ENCODE measurements at regions not wholly inside any gene's neighbourhood (a gene's known extent, or its start where the extent isn't known, plus 50 kb on each side); places are given as distances from the start of the nearest gene placed in this dataset.
A peak's percentile ranks its signal among the peaks of the same experiment; 100 is the strongest.

DNA sequence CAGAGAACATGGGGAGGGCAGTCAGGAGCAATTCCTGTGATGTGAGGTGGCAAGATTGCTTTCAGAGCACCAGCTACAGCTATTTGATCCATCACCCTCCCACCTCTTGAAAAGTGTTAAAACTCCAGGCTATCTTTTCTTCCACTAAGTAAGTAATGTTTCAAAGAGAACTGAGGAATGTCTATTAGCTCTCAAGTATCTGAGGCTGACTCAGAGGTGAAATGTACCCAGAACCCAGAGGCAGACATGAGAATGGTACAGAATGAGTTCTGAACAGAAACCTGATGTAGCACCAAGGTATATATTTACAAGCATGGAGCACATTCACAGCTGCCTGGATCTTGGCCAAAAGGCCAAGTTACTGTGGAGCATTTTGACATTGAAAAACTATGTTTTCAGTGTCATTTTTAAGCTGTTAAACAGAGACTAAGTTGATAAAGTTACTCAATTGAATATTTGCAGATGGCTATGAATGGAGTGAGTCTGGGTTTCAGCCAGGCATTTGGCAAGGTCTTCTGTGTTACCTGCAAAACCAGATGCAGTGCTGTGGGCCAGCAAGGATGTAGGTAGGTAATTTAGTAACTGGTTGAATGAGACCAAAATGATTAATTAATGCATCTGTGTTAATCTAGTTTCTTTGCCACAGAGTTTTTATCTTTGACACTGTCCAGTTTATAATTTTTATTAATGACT, 227.7 kb upstream of the CD96 start:
- no peak for DNase-seq

DNA sequence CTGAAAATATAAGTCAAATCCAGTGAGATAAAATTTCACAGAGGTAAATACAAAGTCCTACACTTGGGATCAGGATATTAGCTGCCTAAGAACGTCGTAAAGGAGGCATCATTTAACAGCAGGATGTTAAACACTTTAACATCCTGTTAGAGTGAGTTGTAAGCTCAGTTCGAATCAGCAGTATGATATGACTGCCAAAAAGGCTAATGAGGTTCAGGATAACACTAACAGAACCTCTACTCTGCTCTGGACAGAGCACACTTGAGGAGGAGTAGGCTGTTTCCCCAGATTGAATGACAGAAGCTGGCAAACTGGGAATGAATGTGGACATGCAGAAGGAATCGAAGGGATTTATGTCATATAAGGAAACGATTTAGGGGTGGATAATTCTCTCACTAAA, 227.1 kb upstream of the CD96 start:
- no peak for DNase-seq

DNA sequence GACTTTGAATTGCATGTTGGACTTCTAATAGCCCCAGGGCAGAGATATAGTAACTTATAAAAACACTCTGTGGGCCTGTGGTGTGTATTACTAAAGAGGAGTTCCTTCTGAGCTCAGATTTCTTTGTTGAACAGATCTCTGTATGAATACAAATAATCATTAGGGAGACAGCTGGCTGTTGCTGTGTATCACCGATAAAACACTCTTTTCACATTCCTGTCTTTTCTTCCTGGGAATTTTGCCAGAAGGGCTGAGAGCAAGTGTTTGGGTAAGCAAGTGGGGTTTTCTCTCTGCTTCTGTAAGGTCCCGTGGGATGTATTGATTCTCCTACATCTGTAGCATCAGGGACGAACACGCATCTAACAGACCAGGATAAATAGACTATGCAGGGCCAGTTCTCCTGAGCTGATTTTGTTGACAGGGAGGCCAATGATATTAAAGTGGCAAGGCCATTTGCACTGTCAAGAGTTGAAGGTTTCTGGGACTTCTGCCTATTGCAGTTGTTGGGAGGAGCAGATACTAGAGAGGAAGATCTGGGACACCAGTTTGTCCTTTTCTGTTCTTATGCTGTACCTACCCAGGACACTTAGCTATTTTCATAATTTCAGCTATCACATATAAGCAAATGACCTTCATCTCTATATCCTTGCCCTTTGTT, 225.9 kb upstream of the CD96 start:
- no peak for DNase-seq

DNA sequence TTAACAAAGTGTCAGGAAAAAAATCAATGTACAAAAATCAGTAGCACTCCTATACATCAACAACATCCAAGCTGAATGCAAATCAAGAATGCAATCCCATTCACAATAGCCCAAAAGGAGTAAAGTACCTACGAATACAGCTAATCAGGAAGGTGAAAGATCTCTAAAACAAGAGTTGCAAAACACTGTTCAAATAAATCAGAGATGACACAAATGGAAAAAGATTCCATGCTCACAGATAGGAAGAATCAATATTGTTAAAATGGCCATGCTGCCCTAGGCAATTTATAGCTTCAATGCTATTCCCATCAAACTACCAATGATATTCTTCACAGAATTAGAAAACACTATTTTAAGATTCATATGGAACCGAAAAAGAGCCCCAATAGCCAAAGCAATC, 223.7 kb upstream of the CD96 start:
- no peak for DNase-seq

DNA sequence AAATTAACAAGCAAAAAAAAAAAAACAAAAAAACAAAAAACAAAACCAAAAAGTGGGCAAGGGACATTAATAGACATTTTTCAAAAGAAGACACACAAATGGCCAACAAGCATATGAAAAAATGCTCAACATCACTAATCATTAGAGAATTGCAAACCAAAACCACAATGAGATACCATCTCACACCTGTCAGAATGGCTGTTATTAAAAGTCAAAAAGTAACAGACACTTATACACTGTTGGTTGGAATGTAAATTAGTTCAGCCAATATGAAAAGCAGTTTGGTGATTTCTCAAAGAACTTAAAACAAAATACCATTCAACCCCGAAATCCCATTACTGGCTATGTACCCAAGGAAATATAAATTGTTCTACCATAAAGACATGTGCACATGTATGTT, 222.4 kb upstream of the CD96 start:
- no peak for DNase-seq

DNA sequence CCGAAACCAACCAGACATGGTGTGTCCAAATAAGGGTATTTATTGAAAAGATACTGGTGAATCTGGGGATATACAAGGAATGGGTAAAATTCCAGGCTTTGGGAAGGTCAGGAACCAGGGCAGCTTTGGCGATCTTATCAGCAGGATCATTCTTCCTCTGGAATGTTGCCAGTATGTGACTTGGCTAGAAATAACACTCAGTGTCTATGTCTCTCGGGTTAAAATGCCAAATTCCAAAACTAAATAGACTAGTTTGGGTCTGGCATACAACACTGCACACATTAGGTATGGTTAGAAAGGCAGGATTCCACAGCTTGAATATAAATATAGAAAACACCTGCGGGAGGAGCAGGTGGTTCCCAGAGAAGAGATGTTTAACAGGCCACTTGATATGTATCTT, 220.2 kb upstream of the CD96 start:
- no peak for DNase-seq

DNA sequence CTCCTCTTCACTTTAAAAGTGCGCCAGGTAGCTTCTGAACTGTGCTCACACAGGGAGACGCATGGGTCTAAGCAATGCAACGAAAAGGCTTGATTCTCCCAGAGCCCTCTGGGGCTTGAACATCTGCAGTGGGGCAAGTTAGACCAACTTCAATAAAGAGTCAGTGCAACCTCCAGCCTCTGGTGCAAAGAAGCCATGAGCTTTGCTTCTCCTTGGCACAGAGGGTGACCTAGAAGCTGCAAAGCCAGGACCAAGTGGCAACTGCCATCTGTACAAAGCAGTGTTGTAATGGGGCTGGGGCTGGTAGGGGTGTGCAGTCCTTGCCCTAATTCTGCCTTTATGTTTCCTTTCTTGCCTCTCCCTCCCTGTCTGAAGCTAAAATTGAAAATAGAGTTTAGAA, 219.0 kb upstream of the CD96 start:
- no peak for DNase-seq

DNA sequence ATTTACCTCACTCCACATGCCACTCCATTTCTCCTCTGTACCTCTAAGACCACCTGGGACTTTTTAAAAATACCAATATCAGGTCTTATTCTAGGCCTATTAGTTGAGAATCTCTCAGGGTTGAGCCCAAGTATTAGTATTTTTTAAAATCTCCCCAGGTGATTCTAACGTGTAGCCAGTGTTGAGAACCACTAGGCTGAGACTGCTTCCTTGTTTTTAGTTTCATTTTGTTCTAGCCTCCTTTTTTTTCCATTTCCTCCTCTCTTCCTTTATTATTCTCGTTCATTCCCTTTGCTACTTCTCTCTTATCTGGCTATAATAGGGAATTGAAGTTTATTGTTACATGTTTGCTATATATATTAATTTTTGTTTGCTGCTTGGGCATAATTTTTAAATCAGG, 217.8 kb upstream of the CD96 start:
- DNase-seq, result no peak

DNA sequence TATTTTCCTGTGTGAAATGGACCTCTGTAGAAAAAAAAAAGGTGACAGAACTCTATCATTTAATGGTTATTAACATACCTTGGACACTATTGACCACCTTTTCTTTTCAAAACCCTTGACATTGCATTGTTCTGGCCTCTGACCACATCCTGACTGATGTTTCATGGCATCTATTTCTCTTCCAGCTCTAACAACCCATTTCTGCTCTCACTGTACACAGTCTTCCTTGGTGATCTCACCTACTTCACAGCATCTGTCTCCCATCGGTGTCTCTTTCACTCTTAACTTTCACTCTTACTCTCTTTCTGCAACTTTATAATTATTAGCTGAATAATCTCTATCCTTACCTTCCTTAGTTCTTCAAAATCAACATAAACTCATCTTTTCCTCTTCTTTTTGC, 217.4 kb upstream of the CD96 start:
- no peak for DNase-seq

DNA sequence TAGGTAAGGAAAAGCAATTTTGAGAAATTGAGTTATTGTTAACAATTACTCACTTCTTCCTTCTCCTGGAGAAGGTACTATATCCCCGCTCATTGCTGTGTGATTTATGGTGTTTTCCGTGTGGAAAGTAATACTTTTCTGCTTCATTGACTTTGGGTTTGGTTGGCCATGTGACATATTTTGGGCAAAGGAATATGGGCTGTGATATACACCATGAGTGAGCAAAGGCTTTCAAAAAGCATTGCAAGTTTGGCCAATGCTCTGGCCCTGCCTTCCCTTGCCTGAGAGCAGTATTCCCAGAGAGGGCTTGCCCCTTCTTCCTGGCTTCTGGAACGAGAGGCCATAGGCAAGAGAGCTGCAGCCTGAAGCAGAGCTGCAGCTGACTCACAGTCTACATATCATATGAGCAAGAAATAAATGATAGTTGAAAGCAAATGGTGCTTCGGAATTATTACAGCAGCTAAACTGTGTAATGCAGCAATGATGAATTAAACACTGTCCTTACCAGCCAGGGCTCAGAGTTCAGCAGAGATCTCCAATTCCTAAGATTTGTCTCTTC, 216.8 kb upstream of the CD96 start:
- no peak for DNase-seq

DNA sequence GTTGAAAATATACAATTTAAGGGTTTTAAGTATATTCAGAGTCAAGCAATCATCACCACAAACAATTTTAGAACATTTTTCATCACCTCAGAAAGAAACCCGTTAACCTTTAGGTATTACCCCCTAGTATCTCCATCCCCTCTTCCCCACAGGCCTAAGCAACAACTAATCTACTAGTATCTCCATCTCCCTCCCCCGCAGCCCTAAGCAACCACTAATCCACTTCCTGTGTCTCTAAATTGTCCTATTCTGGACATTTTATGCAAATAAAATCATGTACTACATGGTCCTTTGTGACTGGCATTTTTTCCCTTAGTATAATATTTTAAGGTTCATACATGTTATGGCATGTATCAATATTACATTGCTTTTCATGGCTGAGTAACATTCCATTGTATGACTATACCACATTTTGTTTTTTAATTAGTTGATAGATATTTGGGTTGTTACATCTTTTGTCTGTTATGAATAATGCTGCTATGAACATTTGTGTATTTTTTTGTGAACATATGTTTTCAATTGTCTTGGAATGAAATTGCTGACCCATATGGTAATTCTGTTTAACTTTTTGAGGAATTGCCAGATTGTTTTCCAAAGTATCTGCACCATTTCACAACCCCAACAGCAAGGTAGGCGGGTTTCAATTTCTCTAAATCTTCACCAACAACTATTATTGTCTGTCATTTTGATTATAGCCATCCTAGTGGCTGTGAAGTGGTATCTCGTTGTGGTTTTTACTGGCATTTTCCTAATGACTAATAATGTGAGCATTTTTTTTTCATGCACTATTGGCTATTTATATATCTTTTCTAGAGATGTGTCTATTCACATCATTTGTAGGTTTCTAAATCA, 215.6 kb upstream of the CD96 start:
- DNase-seq, result no peak

DNA sequence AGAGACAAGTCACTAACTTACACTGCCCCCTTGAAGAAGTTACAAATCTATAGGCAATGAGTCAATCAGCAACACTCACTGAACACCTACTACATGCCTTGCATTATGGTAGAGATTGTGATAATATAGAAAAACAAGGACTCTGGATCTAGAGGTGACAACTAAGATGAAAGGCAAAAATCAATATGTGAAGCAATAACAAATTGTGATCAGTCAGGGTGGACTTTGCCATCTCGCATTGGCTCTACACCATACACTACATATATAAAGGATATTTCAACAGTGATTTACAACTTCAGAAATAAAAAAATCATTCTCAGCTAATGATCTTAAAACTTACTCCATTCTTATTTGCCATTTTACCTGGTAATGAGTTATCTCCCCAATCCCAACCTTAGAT, 210.7 kb upstream of the CD96 start:
- DNase-seq, result no peak

DNA sequence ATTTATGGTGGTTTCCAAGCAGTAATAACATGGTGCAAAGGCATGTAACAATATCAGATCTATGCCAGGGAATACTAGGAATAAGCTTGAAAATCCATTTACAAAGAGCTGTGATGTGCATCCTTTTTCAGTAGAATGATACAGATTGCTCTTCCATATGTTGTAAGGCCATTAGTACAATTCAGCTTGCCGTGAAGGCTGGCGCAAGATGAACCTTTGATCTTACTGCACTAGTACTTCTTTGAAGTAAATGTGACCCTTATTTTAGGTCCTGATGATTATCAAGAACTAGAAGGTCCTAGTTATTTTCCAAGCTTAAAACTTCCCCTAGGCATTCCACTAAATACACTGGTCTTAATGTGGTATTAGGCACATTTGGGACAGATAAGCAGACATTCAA, 210.1 kb upstream of the CD96 start:
- no peak for DNase-seq

DNA sequence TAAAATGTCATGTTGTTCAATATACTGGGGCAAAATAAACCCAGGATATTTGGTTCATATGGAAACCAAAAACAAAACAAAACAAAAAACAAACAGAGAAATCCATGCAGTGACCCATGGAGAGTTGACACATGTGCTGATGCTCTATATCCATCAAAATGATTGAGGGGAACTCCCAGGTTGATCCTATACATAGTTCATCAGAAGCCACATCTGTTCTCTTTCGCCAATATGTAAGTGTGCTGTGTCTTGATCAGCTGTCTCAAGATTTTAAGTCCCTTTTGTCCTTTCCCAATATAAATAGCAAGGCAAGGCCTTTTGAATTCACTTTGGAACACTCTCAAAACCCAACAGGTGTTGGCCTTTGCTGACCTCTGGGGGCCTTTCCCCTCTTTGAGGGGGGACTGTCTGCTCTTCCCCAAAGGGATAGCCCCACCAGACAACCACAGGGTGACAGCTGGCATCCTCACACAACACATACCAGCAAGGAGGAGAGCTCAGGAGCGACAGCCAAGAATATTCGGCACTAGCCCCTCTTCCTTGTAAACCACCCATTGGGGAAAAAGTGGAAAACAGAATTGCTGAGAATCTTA, 209.4 kb upstream of the CD96 start:
- DNase-seq, result no peak

DNA sequence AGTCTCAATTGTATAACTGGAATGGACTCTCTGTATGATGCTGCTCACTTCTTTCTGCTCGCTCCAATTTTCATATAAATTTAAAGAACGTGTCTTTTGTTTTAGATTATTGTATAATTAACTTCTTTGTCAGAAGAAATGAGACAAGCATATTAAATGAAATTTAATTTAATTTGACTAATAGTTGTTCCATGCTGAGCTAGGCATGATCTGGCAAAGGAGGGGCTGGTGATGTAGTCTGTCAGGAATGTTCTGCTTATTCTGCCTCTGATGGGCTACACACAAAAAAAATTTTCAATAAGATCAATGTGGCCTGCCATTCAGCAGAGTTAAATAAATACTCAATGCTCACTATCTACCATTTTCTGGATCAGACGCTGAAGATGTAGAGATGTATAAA, 208.4 kb upstream of the CD96 start:
- DNase-seq, result no peak

DNA sequence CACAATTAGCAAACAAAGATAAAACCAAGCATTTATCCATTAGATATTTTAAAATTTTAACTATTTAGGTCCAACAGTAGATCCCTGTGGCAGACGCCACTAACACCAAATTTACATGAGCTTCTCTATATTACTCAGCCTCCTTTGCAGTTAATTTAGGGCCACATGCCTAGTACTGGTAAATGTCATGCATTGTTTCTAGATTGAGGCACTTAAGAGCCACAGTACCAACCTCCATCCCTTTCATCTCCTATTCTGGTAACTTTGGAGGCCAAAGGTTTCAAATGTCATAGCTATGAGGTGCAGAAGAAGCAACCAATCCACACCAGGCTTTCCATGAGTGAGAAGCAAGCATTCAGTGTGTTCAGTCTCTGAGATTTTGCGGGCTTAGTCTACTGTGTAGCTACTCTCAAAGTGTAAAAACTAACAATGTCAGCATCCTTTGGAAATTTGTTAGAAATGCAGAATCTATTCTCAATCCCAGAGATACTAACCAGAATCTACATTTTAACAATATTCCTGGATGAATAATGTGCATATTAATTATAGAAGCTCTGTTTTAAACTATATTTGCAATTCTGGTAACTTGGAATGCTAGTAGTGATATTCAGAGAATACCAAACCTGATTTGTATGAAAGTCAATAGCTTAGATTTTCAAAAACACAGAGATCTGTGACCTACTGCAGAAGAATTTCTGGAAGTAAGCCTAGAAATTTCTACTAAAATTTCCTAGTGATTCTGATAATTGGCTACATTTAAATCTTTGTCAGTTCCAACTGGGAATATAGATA, 206.3 kb upstream of the CD96 start:
- no peak for DNase-seq

DNA sequence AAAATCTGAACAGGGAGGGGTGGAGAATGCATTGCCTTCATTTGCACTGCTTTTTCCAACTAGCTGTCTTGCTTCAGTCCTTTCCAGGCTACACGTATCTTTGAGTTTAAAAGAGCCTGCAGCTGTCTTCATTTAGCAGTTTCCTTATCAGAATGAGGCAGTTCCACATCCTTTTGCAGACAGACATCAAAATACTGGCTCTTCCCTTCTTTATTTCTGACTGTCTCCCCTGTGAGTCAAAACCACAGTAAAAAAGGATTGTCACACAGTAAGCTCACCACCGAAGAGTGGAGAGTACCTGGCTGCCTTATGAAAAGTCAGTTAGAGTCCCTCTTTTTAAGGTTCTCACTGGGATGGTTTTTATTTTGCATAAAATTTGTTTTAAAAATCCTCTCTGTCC, 205.5 kb upstream of the CD96 start:
- no peak for DNase-seq

DNA sequence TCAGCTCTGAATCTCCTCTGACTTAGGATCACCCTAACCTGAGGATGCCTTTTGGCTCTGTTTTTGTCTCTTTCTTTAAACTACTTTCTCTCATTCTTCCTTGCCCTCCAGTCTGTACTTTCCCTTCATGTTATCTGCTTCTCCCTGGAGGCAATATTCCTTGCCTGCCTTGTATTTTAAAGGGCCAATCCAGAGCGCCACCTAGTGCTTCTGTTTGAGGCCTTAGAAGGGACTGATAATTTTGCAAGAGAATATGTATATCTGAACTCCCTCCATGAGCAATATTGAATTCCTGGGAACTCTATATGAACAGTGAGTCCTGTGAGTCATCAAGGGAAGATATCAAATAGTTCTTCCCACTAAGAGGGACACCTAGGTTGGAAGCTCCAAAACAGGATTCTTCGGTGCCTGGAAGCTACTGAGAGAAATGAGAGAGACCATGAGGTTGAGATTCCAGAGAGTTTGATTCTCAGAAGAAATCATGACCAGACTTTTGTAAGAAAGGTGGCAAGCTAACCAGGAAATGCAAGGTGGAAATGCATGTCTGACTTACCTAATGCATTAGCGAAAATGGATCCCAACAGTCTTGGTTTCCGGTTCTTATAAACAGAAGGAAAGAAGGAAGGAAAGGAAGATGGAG, 203.8 kb upstream of the CD96 start:
- peak in 1 of 2 experiments; percentile 2 for DNase-seq

DNA sequence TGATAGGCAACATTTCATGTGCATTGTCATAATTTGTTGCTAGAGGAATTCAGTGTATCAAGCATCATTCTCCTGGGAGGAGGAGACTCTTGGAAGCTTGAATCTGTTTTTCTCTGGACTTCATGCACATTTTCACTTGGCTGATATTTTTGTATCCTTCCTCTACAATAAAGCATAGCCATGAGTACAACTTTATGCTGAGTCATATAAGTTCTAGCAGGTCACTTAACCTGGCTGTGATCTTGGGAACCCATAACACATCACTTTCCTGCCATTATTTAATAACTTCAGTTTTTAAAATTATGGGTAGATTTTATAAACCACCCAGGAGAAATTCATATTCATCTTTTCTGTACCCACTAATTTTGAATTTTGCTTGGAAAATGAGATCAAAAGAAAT, 203.0 kb upstream of the CD96 start:
- no peak for DNase-seq

DNA sequence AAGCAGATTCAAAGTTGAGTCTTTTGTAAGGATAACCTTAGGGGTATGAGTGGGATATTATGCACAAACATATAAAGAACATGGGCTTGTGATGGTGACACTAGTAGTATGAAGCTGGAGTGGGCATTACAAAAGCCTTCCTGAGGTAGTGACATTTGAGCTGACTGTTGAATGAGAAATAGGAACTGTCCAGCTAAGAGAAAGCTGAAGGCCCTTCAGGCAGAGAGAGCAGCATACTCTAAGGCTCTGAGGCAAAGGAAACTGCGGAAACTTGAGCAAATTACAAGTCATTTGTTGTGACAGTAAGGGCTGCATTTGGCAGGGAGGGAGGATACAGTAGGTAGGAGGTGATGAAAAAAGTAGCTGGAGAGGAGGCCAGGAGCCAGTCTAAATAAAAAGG, 190.7 kb upstream of the CD96 start:
- DNase-seq, result no peak

DNA sequence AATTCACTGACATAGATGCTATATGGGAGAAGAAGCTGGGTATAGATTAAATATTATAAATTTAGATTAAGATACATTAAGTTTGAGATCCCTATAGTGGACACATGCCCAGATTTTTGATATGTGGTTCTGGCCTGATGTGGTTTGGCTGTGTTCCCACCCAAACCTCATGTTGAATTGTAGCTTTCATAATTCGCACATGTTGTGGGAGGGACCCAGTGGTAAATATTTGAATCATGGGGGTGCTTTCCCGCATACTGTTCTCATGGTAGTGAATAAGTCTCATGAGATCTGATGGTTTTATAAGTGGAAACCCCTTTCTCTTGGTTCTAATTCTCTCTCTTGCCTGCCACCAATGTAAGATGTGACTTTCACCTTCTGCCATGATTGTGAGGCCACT, 189.4 kb upstream of the CD96 start:
- no peak for DNase-seq
